Kidney capillary endothelial cell (primary cell): ENCODE measurements at regions not wholly inside any gene's neighbourhood (a gene's known extent, or its start where the extent isn't known, plus 50 kb on each side); places are given as distances from the start of the nearest gene placed in this dataset.

ENCODE experiments used
- DNase-seq: peaks from one replicate; pipeline ENCODE4 v3.0.0-alpha.2; 2018; ENCODE audit warnings: low spot score

- peak; percentile 84 for DNase-seq
Observed at GRCh38 chr1:90402893-90403849, 313.9 kb downstream of the BARHL2 start.

GRCh38 chr1:90400131-90400530, 317.0 kb downstream of the BARHL2 start:
- no peak for DNase-seq

GRCh38 chr1:90396917-90397316, 320.2 kb downstream of the BARHL2 start:
- no peak for DNase-seq

- no peak for DNase-seq
Observed at GRCh38 chr1:90394247-90394646, 322.9 kb downstream of the BARHL2 start.

DNA sequence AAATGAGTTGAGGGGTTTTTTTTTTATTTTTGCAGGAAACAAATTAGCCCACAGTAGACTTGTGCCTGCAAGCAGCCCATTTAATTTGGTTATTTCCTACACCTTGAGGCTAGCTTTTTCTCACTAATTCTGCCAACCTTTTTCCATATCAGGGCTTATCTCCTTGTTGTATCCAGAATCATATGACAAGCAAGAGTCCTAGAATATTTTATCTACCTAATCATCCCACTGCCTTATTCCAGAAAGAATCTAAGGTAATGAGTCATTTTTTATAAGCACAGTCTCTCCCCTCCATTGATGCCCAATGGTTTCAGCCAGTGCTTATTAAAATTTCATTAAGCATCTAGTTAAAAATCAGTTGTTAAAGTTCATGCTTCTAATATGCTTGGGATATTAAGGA, 324.1 kb downstream of the BARHL2 start:
- DNase-seq: no peak

DNA sequence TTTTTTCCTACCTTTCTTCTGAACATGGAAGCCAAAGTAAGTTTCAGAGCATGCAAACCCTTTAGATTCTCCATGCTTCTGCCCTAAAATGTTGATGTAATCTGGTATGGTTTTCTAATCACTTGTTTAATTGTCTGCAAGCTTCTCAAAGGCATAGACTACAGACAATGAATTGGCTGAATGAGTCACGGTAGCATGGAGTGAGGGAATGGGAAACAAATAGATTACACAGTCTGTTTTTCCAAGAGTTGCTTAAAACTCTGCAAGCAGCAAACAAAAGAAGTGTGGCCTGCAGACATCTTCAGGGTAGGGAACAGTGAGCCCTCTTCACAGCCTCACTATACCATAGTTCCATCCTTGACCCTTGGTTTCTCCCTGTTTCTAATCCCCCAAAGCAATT, 326.0 kb downstream of the BARHL2 start:
- DNase-seq: no peak

GRCh38 chr1:90387805-90388204, 329.3 kb downstream of the BARHL2 start:
- no peak for DNase-seq

- DNase-seq: peak; percentile 17
Observed at GRCh38 chr1:90386899-90387720, 330.0 kb downstream of the BARHL2 start.

DNA sequence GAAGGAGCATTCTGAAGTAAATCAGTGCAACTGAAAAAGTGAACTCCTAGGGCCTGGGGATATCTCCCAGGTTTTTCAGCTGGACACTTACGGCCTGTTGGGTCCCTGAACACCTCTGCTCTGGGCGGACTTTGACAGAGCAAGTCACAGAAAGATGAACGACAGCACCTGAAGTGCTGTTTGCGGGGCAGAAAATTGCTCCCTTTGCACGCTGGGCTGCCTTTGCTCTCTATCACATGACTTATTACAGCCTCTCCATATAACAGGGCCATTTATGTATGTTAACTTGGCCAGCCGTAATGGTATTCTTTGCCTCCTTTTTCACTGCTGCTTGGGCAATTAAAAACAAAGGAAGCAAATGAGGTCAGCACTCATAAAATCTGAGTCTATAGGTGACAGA, 332.9 kb downstream of the BARHL2 start:
- no peak for DNase-seq

- no peak for DNase-seq
Observed at GRCh38 chr1:90382161-90382560, 334.9 kb downstream of the BARHL2 start.

DNA sequence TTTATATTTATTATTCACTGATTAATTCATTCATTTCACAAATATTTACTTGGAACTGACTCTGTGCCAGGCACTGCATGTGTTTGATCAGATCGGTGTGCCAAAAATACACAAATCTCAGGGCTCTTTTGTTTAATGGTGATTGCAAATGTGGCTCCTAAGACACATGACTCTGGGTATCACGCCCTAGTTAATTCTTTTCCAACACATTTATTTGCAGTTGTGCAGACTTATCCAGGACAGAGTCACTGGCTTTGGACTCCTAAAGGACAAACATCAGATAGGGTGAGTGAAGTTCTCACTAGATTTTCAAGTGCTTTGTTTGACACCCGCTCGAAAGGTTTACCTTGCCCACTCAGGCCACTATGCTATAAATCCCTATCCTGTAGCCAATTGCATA, 335.5 kb downstream of the BARHL2 start:
- DNase-seq: no peak

- DNase-seq: no peak
Observed at GRCh38 chr1:90371448-90371813, 345.7 kb downstream of the BARHL2 start.

DNA sequence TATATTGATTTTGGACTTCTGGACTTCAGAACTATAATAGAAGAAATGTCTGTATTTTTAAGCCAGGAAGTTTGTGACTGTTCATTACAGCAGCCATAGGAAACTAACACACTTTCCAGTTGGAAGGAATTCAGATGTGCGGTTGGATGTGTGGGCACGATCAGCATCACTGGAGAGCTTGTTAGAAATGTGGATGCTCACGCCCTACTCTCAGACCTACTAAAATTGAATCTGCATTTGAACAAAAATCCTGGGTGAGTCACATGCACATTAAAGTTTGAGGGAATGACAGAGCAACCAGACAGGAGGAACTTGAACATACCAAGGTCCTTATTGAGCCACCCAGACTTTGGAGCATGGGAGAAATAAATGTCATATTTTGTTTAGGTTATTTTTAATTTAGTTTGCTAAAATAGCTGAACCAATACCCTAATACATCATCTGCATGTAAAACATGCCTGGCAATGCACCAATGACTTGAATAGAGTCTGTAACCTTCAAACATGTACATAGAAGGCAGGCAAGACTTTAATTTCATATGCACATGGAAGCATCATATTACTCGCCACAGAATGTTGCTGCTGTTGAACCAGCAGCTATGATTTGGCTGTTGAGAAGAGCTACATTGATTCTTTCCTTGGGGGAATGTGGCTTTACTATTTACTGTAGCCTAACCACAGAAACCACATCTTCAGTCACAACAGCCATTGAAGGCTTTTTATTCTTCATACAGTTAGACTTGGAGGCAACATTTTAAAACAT, 346.2 kb downstream of the BARHL2 start:
- DNase-seq: no peak

- no peak for DNase-seq
Observed at GRCh38 chr1:90362163-90362562, 354.9 kb downstream of the BARHL2 start.

- DNase-seq: no peak
Observed at GRCh38 chr1:90361026-90361425, 356.1 kb downstream of the BARHL2 start.

DNA sequence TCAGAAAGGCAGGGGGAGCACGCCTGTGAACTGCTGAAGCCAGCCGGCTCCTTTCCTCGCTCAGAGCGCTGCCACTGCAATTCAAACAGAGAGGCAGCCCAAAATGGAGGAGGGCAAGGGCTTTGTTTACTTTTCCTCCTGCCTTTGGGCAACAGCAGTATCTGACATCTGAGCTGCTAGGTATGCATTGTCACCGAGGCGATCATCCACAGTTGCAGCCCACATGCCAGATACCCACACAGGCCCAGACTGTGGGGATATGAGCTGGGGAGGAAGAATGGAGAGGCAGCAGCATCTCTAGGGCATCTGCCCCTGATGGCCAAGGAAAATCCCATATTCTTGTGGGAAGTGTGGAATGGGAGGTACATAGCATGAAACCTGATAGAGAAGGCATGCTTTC, 357.1 kb downstream of the BARHL2 start:
- DNase-seq: no peak

GRCh38 chr1:90358448-90358847, 358.7 kb downstream of the BARHL2 start:
- DNase-seq: no peak

DNA sequence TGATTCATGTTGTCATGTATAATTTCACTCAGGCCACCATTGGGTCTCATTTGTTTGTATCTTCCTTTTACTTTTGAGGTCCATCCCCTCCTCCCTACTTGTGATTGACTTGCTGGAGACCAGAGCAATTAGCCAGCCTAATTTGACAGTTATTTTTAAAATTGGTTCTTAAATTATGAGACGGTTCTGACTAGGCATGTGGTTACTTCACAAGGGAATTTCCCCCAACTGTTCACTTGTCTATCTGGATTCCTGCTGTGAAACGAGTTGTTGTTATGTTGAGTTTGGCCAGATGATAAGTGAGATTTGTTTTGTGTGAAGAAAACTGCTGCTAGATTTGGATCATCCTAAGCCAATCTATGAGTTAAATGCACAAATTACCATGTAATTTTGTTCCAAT, 359.1 kb downstream of the BARHL2 start:
- DNase-seq: no peak

GRCh38 chr1:90356991-90357390, 360.1 kb downstream of the BARHL2 start:
- DNase-seq: no peak

DNA sequence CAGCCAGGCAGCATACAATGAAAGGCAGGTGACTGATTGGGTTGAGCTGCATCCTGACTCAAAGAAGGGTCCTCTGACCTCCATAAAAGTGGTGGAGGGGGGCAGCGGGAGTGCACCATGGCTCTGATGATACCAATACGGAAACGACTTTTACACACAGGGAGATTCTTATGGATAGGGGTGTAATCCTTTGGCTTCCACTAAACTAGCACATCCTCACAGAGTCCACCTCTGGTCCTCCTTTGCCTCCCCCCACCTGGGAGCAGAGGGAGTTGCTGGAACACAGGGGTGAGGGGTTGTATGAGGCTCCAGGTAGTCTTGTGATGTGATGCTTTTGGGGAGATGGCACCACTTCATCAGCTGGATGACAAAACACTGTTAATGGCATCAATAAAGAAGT, 361.0 kb downstream of the BARHL2 start:
- DNase-seq: no peak

DNA sequence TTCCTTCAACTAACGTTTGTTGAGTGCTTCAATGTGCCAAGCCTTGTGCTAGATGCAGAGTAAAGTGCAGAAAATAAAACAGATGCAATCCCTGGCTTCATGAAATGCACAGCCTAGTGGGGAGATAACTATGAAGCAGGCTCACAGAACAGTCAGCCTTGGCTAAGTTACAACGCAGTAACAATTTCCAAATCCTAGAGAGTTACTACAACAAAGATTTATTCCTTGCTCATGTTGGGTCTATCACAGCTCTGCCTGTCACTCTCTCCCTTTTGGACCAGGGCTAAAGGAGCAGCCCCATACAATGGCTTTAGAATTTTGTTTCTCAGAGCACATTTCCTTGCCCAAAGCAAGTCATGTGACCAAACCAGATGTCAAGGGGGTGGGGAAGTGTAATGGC, 359.8 kb downstream of the ZNF326 start:
- no peak for DNase-seq

GRCh38 chr1:90351019-90351418, 356.1 kb downstream of the ZNF326 start:
- DNase-seq: no peak
